HG03342 (cell line): ENCODE measurements at regions not wholly inside any gene's neighbourhood (a gene's known extent, or its start where the extent isn't known, plus 50 kb on each side); places are given as distances from the start of the nearest gene placed in this dataset.

Experiments used
- ATAC-seq: cut with Tn5 transposase; IDR thresholded peaks from one replicate; pipeline ENCODE4 v1.9.1; 2021; ENCODE audit warnings: mild to moderate bottlenecking, moderate library complexity; ENCODE audit not compliant: unreplicated experiment

- no peak for ATAC-seq
These were observed 127.9 kb downstream of the DLEU7 start for GRCh38 chr13:50715402-50716146.

DNA sequence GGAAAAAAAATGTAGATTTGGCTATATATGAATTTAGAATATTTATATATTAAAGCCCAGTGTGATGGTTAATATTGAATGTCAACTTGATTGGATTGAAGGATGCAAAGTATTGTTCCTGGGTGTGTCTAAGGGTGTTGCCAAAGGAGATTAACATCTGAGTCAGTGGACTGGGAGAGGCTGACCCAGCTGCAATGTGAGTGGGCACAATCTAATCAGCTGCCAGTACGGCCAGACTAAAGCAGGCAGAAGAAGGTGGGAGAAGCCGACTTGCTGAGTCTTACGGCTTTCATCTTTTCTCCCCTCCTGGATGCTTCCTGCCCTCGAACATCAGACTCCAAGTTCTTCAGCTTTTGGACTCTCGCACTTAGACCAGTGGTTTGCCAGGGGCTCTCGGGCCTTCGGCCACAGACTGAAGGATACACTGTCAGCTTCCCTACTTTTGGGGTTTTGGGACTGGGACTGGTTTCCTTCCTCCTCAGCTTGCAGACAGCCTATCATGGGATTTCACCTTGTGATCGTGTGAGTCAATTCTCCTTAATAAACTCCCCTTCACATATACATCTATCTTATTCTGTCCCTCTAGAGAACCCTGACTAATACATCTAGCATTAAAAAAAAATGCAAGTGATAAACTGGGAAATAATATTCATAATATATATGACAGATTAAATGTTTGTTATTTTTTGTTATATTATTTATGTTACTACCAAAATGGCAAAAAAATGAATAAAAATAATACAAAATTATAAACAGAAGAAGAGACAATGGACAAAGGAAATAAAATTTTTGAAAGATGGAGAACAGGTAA lies 122.4 kb downstream of the DLEU7 start:
- no peak for ATAC-seq

- ATAC-seq: no peak
These were observed 121.9 kb downstream of the DLEU7 start for GRCh38 chr13:50721672-50721992.

GRCh38 chr13:50722440-50723125 lies 120.9 kb downstream of the DLEU7 start:
- no peak for ATAC-seq

GRCh38 chr13:50724438-50724837 lies 119.1 kb downstream of the DLEU7 start:
- ATAC-seq: no peak

GRCh38 chr13:50724913-50725312 lies 118.6 kb downstream of the DLEU7 start:
- ATAC-seq: no peak

DNA sequence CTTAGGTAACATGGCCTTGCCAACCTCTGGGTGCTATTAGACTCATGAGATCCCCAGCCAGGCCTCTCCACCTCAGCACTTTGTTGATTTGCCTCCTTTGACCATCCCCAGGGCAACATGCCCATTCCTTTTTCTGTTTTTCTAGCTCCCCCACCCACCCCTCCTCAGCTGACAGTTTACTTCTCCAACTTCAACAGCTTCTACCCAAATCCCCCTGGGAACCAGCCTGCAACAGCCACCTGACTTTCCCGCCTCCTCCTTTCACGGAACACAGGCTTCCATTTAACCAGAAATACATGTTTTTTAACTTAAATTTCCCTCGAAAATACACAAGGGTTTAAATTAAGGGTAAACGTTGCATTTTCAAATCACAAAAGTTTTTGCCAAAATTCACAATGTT lies 117.3 kb downstream of the DLEU7 start:
- ATAC-seq: no peak

DNA sequence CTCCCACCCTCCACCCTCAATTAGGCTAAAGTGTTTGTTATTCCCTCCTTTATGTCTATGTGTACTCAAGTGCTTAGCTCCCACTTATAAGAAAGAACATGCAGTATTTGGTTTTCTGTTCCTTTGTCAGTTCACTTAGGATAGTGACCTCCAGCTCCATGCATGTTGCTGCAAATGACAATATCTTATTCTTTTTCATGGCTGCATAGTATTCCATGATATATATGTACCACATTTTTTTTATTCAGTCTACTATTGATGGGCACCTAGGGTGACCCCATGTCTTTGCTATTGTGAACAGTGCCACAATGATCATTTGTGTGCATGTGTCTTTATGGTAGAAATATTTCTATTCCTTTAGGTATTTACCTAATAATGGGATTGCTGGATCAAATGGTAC lies 114.3 kb downstream of the DLEU7 start:
- ATAC-seq: no peak

GRCh38 chr13:50730496-50731351 lies 112.8 kb downstream of the DLEU7 start:
- no peak for ATAC-seq

DNA sequence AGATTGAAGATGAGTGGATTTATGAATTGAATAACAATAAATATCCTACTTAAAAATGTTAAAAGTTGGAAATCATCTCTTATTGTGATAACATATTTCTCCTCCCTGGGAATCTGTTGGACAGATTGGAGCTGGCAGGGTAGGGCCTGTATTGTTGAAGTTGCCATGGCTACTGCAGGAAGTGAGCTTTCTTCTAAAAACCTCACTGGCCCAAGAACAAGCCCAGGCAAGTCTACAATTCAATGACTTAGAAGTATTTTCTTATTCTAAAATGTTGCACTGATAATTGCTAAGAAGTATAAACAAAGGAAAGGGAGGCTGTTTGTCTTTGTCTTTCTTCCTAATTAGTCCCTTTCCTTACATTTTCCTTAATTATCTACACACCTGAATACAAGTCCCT lies 112.1 kb downstream of the DLEU7 start:
- ATAC-seq: no peak

DNA sequence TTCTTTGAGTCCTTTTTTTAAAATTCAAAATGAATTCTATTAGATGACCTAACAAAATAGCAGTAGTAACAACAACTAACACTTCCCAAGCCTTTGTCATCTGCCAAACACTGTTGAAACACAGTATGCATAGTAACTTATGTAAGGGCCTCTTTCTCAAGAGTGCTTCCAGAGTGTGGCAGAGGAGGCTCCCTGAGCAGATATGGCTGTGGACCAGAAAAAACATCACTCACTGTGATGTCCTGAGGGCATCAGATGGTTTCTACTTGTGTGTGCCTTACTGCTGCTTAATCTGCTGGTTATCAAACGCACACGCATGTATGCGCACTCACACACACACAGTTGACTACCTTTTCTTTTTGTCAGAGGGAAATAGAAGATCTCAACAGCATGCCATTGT lies 110.8 kb downstream of the DLEU7 start:
- no peak for ATAC-seq

GRCh38 chr13:50733392-50733791 lies 110.1 kb downstream of the DLEU7 start:
- no peak for ATAC-seq

- no peak for ATAC-seq
These were observed 108.4 kb downstream of the DLEU7 start for GRCh38 chr13:50735071-50735470.

DNA sequence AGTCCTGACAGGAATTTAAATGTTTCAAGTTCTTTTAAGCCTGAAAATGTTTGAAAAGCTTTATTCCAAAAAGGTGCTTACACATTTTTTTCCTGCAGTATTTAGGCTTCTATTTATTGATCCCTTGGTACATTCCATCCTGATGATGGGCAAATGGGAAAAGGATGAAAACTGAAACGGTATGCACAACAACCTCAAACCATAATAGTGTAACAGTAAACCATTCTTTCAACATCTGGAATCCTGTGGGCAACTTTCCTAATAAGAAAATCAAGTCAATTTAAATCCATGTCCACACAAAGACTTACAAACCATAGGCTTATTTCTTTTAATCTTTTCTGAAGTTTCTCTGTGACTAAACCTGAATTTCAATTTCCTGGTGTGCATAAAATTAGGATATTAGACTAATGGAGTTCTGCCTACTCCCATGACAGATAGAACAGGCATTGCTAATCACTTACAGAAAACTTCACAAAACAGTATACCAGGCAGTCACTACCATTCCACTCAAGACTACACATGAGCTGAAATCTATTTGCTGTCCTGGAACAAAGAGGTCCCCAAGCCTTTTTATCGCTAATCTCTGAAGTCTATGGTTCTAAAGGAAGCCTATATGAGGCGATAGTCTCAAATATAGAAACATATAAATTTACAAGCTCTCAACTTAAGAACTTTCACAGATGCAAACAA lies 103.3 kb downstream of the DLEU7 start:
- no peak for ATAC-seq

GRCh38 chr13:50742353-50742752 lies 101.1 kb downstream of the DLEU7 start:
- ATAC-seq: no peak

DNA sequence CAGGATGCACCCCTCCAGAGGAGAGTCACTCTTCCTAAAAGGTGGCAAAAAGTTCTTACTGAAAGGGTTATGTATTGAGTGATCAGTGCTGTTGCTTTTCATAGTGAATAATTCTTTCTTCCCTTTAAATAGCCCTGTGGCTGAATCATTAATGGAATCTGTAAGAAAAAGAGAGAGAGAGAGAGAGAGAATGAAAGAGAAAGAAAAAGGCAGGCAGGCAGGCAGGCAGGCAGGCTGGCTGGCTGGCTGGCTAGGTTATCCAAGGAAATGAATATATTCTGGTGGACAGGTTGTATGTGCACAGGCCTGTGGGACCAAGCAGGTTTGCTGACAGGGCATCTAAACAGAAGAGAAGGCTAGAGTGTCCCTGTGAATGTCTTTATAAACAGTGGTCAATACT lies 100.5 kb downstream of the DLEU7 start:
- no peak for ATAC-seq

DNA sequence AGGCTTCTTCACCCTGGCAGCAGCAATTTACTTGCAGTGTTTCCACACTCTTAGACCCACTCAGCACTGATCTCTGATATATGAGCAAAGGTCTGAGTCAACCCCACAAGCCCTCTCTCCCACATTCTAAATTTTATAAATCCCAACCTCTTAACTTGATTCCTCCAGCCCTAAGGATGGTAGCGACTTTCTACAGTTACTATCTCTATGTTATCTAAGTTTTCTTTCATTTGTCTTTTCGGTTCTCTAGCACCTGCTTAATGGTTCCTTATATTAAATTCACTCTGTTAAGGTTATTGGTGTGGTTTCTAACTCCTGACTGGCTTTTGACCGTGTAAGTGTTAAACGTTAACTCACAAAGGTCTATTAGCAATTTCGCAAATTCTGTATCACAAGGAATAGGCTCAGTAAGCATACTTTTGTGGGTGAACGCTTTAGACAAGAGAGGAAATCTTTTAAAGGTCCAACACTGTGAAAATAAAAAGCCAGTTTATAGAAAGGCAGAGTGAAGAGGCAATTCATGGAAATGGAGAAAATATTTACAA lies 99.3 kb downstream of the DLEU7 start:
- no peak for ATAC-seq

DNA sequence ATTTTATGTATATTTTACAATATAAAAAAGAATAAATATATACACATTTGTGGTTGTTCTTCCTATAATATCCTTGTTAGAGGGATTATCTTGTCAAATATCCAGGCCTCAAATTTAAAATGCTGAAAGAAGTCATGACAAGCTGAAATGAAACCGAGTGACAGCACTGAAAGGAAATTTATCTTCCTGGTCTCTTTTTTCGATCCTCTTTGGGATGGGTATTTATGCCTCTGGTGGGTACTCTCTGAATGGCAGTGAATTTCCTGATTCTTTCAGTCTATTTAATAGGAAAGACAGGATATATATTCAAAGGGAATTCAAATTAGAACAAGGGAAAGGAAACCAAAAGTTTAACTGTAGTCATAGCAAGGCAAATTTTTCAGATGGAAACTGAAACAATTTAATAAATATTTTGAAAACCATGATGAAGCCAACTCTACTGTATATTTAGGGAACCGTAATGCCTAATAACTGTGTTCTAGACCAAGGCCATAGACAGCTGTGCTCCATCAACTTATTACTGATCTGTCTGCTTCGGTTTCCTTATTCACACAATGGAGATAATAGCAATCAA lies 97.9 kb downstream of the DLEU7 start:
- no peak for ATAC-seq

- ATAC-seq: no peak
These were observed 95.6 kb downstream of the DLEU7 start for GRCh38 chr13:50747737-50748350.
